Smooth muscle cell (in vitro differentiated cells): ENCODE measurements at regions not wholly inside any gene's neighbourhood (a gene's known extent, or its start where the extent isn't known, plus 50 kb on each side); places are given as distances from the start of the nearest gene placed in this dataset.

Experiments used
- DNase-seq: peaks from one replicate; lab custom pipeline; 2025; ENCODE audit not compliant: unreplicated experiment; lab: John Stamatoyannopoulos, UW
- H2AFZ ChIP-seq: fragments of 200-600 bp; sonication (generic); 2 replicates; pipeline ENCODE4 v1.6.0; 2016; ENCODE audit warnings: antibody characterized with exemption, low read depth, mild to moderate bottlenecking
- H3F3A ChIP-seq: fragments of 200-600 bp; sonication (generic); 2 replicates; pipeline ENCODE4 v1.6.0; 2017; ENCODE audit warnings: antibody characterized with exemption, low read depth
- H3K27ac ChIP-seq: fragments of 200-600 bp; sonication (generic); 2 replicates; pipeline ENCODE4 v1.5.1; 2016; ENCODE audit warnings: low read depth, mild to moderate bottlenecking
- H3K27me3 ChIP-seq: fragments of 200-600 bp; sonication (generic); 2 replicates; pipeline ENCODE4 v1.6.1; 2016; ENCODE audit warnings: low read depth, mild to moderate bottlenecking
- H3K36me3 ChIP-seq: fragments of 200-600 bp; sonication (generic); 2 replicates; pipeline ENCODE4 v1.5.1; 2016; ENCODE audit warnings: low read depth
- H3K4me1 ChIP-seq: fragments of 200-600 bp; sonication (generic); 2 replicates; pipeline ENCODE4 v1.5.1; 2016; ENCODE audit warnings: low read depth
- H3K4me2 ChIP-seq: fragments of 200-600 bp; sonication (generic); 2 replicates; pipeline ENCODE4 v1.6.0; 2016; ENCODE audit warnings: mild to moderate bottlenecking
- H3K4me3 ChIP-seq: fragments of 200-600 bp; sonication (generic); 2 replicates; pipeline ENCODE4 v1.5.1; 2016; ENCODE audit warnings: mild to moderate bottlenecking
- H3K79me2 ChIP-seq: fragments of 200-600 bp; sonication (generic); 2 replicates; pipeline ENCODE4 v1.6.0; 2016; ENCODE audit warnings: low read depth, mild to moderate bottlenecking
- H3K9ac ChIP-seq: fragments of 200-600 bp; sonication (generic); 2 replicates; pipeline ENCODE4 v1.6.0; 2016; ENCODE audit warnings: low read depth
- H3K9me3 ChIP-seq: fragments of 200-600 bp; sonication (generic); replicated peaks from 2 replicates; pipeline ENCODE4 v1.5.1; 2016; ENCODE audit warnings: low read depth
- H4K20me1 ChIP-seq: fragments of 200-600 bp; sonication (generic); 2 replicates; pipeline ENCODE4 v1.6.0; 2016; ENCODE audit warnings: low read depth
- WGBS: methylation state at CpG from one replicate; pipeline ENCODE4 v1.1.7; 2016; ENCODE audit warnings: low lambda C conversion rate; 5-methylcytosine and 5-hydroxymethylcytosine counted together
- TF ChIP-seq, protein P1 (sequence below): fragments of 200-600 bp; sonication (generic); IDR thresholded peaks from 2 replicates; pipeline ENCODE4 v1.5.1; 2017; ENCODE audit warnings: borderline replicate concordance, mild to moderate bottlenecking, antibody characterized with exemption; ENCODE audit not compliant: insufficient read depth, poor library complexity, severe bottlenecking

DNA sequence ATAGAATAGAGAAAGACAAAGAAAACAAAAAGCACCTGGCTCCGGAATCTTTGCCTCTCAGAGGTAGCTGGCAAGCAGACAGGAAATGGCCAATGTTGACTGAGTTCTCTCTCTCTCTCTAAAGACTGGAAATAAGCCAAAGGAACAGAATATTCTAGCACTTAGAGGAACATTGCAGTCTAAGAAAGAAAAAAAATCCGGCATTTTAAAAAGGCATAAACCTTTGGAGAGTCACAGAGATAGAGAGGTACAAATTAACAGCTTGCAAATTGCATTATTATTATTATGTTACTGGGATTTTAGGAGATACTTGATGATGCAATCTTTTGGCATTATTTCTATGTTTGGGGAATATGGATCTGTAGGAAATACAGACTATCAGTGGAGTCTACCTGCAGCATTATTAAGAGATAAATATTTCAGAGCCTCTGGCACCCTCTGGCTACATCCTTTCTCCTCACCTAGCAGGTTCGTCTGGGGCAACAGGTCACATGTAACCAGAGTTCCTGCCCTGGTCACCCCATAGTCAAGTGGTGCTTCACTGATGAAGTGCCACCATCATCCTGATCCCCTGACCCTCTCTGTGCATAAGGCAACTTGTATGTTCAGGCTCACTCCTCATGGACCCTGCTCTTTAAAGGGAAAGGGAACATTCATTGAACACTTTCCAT, 318.9 kb upstream of the ACVR2A start:
- WGBS, result 78% methylated on average over 3 of the region's 3 CpGs
- no peak overlapping the region for H2AFZ ChIP-seq

GRCh38 chr2:147524912-147525311, 319.9 kb upstream of the ACVR2A start:
- Histone ChIP-seq H3K9ac (no peak overlapping the region), H3K9me3 (no peaks in the 10 kb centered on the region), H3K4me2 (peak overlapping the region; percentile 10), H3K36me3 (no peaks in the 10 kb centered on the region), H3K27ac (no peak overlapping the region), H3K4me1 (no peaks in the 10 kb centered on the region), H4K20me1 (no peaks in the 10 kb centered on the region), H3F3A (no peaks in the 10 kb centered on the region), H3K27me3 (no peaks in the 10 kb centered on the region), H3K79me2 (no peaks in the 10 kb centered on the region), H3K4me3 (no peak overlapping the region), H2AFZ (no peak overlapping the region)
- TF ChIP-seq, protein P1, sequence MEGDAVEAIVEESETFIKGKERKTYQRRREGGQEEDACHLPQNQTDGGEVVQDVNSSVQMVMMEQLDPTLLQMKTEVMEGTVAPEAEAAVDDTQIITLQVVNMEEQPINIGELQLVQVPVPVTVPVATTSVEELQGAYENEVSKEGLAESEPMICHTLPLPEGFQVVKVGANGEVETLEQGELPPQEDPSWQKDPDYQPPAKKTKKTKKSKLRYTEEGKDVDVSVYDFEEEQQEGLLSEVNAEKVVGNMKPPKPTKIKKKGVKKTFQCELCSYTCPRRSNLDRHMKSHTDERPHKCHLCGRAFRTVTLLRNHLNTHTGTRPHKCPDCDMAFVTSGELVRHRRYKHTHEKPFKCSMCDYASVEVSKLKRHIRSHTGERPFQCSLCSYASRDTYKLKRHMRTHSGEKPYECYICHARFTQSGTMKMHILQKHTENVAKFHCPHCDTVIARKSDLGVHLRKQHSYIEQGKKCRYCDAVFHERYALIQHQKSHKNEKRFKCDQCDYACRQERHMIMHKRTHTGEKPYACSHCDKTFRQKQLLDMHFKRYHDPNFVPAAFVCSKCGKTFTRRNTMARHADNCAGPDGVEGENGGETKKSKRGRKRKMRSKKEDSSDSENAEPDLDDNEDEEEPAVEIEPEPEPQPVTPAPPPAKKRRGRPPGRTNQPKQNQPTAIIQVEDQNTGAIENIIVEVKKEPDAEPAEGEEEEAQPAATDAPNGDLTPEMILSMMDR, result no peak
- WGBS, result 37% methylated on average over 3 of the region's 3 CpGs
- no peak for DNase-seq

More for the DNA sequence above, 318.9 kb upstream of the ACVR2A start:
- no peak overlapping the region for H3K4me3 ChIP-seq
- H3K9ac ChIP-seq, result no peak overlapping the region
- no peaks in the 10 kb centered on the region for H3F3A ChIP-seq
- no peaks in the 10 kb centered on the region for H3K9me3 ChIP-seq
- no peak for DNase-seq
- no peak overlapping the region for H3K4me2 ChIP-seq
- no peaks in the 10 kb centered on the region for H3K79me2 ChIP-seq
- H3K4me1 ChIP-seq, result no peaks in the 10 kb centered on the region
- H3K27ac ChIP-seq, result no peak overlapping the region
- no peaks in the 10 kb centered on the region for H3K27me3 ChIP-seq
- no peaks in the 10 kb centered on the region for H3K36me3 ChIP-seq
- TF ChIP-seq, protein P1, result no peak
- no peaks in the 10 kb centered on the region for H4K20me1 ChIP-seq

DNA sequence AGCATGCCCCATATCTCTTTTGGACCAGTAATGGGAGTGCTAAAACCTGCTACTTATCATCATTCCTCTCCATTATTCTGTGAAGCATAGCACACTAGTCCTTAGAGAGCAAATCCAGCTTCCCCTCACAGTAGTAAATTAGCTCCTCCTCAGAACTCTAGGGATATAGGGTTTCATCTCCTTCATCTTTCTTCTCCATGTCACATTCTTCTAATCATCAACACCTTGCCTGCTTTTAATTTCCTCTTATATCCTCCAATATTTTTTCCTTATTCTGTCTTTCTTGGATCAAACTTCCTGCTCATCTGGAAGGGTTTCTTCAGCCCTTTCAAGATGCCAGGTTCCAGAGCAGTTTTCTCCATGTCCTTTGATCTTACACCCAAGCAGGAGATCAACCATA, 321.4 kb upstream of the ACVR2A start:
- Histone ChIP-seq H3K79me2 (no peaks in the 10 kb centered on the region), H3K9ac (no peak overlapping the region), H3K4me3 (no peak overlapping the region), H3K27ac (no peak overlapping the region), H3K4me2 (no peak overlapping the region), H3K4me1 (no peaks in the 10 kb centered on the region), H4K20me1 (no peaks in the 10 kb centered on the region), H3K9me3 (no peaks in the 10 kb centered on the region), H3K36me3 (no peaks in the 10 kb centered on the region), H2AFZ (no peak overlapping the region), H3K27me3 (no peaks in the 10 kb centered on the region), H3F3A (no peaks in the 10 kb centered on the region)
- TF ChIP-seq, protein P1, result no peak
- DNase-seq, result no peak

DNA sequence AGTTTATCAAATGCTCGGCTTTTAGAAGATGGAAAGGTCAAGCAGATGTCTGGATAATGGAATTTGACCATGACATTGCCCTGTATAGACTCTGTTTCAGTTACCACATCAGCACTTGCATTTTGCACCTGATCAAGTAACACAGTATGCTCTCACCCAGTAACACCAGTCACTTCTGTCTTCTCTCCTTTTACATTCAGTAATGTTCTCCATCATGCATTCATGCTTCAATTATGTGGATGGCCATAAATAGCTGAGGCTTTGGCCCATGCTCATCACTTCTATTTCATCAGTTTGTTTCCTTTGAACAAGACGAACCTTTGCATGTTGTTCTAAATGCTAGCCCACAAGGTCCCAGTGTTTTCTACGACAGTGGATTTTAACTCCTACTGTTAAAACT, 322.9 kb upstream of the ACVR2A start:
- H3K27me3 ChIP-seq, result no peaks in the 10 kb centered on the region
- no peaks in the 10 kb centered on the region for H4K20me1 ChIP-seq
- H3K9me3 ChIP-seq, result no peaks in the 10 kb centered on the region
- no peak overlapping the region for H3K27ac ChIP-seq
- DNase-seq, result no peak
- H3K4me1 ChIP-seq, result no peaks in the 10 kb centered on the region
- no peak overlapping the region for H2AFZ ChIP-seq
- no peak overlapping the region for H3K4me3 ChIP-seq
- no peak overlapping the region for H3K9ac ChIP-seq
- no peak overlapping the region for H3K4me2 ChIP-seq
- TF ChIP-seq, protein P1, result no peak
- no peaks in the 10 kb centered on the region for H3F3A ChIP-seq
- WGBS, result 86% methylated on average over 3 of the region's 3 CpGs
- no peaks in the 10 kb centered on the region for H3K79me2 ChIP-seq
- H3K36me3 ChIP-seq, result no peaks in the 10 kb centered on the region
